GM12891 (cell line): ENCODE measurements at regions not wholly inside any gene's neighbourhood (a gene's known extent, or its start where the extent isn't known, plus 50 kb on each side); places are given as distances from the start of the nearest gene placed in this dataset.

Experiments
- POLR2A ChIP-seq: IDR thresholded peaks from 2 replicates; pipeline ENCODE4 v1.6.1; 2011; ENCODE audit warnings: low read depth, low read length, control low read depth
- SPI1 ChIP-seq: IDR thresholded peaks from 2 replicates; pipeline ENCODE4 v1.6.1; 2011; ENCODE audit warnings: low read depth, low read length, control low read depth

- no peak for TF ChIP-seq POLR2A
- no peak for TF ChIP-seq SPI1
These were observed 233.4 kb downstream of the PABPC4L start for GRCh38 chr4:133968174-133968573.
